ENCODE measurements at regions not wholly inside any gene's neighbourhood (a gene's known extent, or its start where the extent isn't known, plus 50 kb on each side); places are given as distances from the start of the nearest gene placed in this dataset.

GRCh38 chr7:67716729-67717128, 720.1 kb downstream of the TYW1 start:
- TF ChIP-seq, protein P1, sequence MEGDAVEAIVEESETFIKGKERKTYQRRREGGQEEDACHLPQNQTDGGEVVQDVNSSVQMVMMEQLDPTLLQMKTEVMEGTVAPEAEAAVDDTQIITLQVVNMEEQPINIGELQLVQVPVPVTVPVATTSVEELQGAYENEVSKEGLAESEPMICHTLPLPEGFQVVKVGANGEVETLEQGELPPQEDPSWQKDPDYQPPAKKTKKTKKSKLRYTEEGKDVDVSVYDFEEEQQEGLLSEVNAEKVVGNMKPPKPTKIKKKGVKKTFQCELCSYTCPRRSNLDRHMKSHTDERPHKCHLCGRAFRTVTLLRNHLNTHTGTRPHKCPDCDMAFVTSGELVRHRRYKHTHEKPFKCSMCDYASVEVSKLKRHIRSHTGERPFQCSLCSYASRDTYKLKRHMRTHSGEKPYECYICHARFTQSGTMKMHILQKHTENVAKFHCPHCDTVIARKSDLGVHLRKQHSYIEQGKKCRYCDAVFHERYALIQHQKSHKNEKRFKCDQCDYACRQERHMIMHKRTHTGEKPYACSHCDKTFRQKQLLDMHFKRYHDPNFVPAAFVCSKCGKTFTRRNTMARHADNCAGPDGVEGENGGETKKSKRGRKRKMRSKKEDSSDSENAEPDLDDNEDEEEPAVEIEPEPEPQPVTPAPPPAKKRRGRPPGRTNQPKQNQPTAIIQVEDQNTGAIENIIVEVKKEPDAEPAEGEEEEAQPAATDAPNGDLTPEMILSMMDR (conservative IDR thresholded peaks at IDR 0.05; ENCODE audit: low read depth, low read length), result no peak
- DNase-seq (ENCODE audit: low read depth), result no peak

GRCh38 chr7:67723591-67723990, 727.0 kb downstream of the TYW1 start:
- no peak overlapping the region for H3K4me3 ChIP-seq (ENCODE audit: low read depth, low read length)
- TF ChIP-seq, protein P1 (conservative IDR thresholded peaks at IDR 0.05; ENCODE audit: low read depth, low read length), result no peak
- DNase-seq (ENCODE audit: low read depth), result no peak

More at GRCh38 chr7:67716729-67717128, 720.1 kb downstream of the TYW1 start:
- H3K4me3 ChIP-seq (ENCODE audit: low read depth, low read length), result no peak overlapping the region

- H3K4me3 ChIP-seq (ENCODE audit: low read depth, low read length), result no peak overlapping the region
- no peak for DNase-seq (ENCODE audit: low read depth)
- TF ChIP-seq, protein P1 (conservative IDR thresholded peaks at IDR 0.05; ENCODE audit: low read depth, low read length), result no peak
Observed at GRCh38 chr7:67724435-67724834, 727.8 kb downstream of the TYW1 start.

DNA sequence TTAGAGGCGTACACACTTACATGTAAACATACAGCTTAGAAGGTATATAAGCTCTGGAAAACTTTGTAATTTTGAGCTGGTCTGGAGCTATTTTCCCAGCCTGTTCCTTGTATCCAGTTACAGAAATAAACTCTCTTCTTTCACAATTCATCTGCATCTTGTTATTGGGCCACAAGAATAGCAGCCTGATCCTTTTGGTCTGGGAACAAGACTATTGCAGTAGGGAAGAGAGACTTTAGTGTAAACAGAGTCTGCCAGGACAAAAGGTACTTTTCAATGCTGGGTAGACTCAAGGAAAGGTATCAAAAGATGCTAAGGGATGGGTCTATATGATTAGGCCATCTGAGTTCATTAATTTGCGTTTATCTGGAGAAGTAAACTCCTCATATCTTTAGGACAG, 728.3 kb downstream of the TYW1 start:
- H3K4me3 ChIP-seq (ENCODE audit: low read depth, low read length), result no peak overlapping the region
- no peak for DNase-seq (ENCODE audit: low read depth)
- TF ChIP-seq, protein P1 (conservative IDR thresholded peaks at IDR 0.05; ENCODE audit: low read depth, low read length), result no peak

DNA sequence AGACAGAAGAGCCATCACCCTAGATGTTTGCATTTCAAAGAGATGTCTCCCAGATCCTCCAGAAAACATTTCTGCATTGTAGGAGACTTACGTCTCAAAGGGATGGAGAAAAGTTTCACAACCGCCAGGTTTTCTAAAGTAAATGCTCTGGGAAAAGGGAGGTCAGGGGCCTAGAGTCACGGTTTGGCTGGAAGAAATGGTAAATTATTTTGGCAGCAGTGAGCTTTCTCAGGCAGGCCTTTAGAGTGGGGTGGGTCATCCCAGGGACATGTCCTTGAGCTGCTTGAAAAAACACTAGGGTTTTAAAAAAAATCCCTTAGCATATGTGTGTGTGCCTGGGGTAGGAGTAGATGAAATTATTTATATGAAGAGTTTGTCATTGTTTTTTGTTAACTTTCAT, 728.8 kb downstream of the TYW1 start:
- DNase-seq (ENCODE audit: low read depth), result no peak
- no peak overlapping the region for H3K4me3 ChIP-seq (ENCODE audit: low read depth, low read length)
- TF ChIP-seq, protein P1 (conservative IDR thresholded peaks at IDR 0.05; ENCODE audit: low read depth, low read length), result no peak

- TF ChIP-seq, protein P1 (conservative IDR thresholded peaks at IDR 0.05; ENCODE audit: low read depth, low read length), result no peak
- no peak overlapping the region for H3K4me3 ChIP-seq (ENCODE audit: low read depth, low read length)
- no peak for DNase-seq (ENCODE audit: low read depth)
Observed at GRCh38 chr7:67729771-67730170, 733.1 kb downstream of the TYW1 start.

DNA sequence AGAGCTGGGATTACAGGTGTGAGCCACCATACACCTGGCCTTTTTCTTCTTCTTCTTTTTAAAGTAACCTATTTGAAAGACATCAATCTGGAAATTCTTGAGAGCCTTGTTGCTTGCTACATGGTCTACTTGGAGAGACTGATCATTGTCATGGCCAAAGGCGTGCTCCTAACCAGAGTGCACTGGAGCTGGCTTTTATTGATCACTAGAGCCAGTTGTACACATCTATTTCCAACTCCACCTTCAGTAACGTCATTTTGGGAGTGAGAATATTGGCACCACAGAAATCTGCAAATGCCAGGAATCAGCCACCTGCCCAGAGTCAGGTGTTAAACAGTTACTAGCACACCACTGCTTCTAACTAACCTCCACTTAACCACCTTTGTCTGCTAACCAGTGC, 735.1 kb downstream of the TYW1 start:
- TF ChIP-seq, protein P1 (conservative IDR thresholded peaks at IDR 0.05; ENCODE audit: low read depth, low read length), result no peak
- DNase-seq (ENCODE audit: low read depth), result no peak
- H3K4me3 ChIP-seq (ENCODE audit: low read depth, low read length), result no peak overlapping the region

All from epithelial cell of proximal tubule (primary cell).